Ecto neural progenitor cell (in vitro differentiated cells): ENCODE measurements at regions not wholly inside any gene's neighbourhood (a gene's known extent, or its start where the extent isn't known, plus 50 kb on each side); places are given as distances from the start of the nearest gene placed in this dataset.

Source experiments
- DNase-seq: peaks from one replicate; pipeline ENCODE4 v3.0.0-alpha.2; 2018; ENCODE audit warnings: low spot score

DNA sequence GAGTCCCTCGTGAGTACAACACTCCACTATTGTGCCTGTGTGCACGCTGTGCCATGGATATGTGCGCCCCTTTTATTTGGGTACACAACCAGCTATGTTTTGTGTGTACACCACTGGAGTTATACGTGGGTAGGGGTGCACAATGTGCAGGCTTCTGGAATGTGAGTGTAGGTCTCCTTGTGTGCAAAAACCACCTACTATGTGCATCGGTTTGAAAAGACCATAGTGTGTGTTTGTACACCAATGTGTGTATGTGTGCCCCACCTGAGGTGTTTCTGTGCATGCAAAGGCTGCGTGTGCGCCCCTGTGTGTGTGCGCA lies 86.4 kb upstream of the ALDH1L1 start:
- DNase-seq = no peak

DNA sequence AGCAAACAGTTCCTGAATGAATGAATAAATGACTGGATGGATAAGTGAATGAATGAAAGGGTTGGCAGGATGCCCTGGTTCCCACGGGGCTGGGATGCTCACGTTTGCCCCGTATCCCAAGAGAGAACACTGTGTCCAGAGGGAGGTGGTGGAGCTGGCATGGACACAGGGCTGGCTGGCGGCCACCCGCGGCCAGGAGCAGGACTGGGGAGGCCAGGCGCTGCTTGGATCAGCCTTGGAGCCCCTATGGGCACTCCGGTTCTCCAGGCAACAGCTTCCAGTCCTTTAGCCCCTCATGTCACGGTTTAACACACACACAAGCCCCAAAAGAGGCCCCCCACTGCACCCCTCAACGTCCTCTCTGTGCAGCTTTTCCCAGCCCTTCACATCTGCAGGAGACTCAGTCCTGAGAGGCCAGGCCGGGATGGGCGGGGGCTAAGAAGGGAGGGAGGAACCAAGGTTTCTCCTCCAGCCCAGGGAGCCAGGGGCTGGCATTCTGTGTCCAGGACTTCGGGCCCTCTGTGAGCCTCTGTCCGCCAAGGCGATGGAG lies 86.0 kb upstream of the ALDH1L1 start:
- DNase-seq = peak; percentile 64

DNA sequence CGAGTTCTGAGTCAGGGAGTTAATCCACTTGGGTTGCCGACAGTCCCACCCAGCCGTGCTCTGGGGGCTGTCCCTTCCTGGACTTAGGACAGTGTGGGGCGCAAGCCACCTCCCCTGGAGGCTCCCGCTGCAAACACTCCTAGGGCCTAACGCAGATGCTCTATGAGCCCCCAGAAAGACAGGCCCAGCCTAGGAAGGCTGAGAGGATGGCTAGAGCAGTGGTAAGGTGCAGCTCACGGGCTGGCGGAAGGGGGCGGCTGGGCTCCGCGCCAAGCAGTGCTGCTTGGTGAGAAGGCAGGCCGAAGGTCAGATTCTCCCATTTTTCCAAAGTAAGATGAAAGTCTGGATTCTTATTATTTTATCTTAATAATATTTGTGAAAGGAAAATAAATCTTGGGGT lies 84.6 kb upstream of the ALDH1L1 start:
- peak; percentile 48 for DNase-seq

DNA sequence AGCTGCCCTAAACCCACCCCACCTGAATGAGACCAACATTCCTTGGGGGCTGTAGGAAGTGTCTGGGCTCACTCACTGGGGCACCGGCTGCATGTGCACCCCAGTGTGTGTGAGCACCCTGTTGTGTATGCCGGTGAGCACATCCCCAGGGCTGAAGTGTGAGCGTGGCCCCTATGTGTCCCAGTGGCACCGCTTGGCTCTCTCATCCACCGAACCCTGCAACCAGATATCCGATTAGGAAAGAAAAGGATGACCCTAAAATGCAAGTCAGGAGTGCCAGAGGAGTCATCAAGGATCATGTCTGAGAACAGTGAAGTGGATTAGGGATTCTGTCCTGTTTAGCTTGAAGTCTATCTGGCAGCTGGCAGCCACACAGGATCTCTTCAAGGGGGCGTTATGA lies 84.0 kb upstream of the ALDH1L1 start:
- DNase-seq = no peak

DNA sequence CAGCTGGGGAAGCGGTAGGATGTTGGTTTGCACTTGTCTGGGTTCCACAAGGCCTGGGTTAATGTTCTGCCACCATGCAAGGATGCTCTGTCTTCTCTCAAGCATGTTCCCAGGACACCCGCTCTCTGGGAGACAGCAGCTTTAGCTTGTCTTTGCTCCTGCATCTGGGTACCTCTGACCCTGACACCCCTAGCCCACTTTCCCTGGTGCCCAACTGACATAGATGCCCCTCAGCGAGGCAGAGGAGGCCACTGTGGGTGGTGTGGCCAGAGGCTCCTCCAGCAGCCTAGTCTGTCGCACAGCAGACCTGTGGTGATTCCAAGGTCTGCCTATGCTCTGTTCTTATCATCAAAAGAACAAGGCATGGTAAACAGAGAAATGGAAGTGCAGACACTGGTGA lies 83.6 kb upstream of the ALDH1L1 start:
- DNase-seq = no peak

DNA sequence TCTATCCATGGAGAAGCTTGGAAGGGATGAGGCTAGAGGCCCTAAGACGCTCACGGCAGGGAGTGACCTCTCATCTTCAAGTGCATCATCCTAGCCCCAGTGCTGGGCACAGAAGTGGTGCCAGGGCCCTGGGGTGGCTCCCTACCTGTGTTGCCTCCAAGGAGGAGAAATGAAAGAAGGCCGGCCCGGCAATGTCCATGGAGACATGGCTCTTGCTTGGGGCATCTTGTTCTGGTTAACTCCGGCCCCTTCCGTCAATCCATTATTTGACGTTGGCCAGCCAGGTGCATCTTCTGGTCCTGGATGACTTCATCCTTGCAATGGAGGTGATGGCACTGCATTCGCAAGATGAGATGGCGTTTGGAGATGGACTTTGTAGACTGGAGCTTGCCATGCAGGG lies 83.2 kb upstream of the ALDH1L1 start:
- no peak for DNase-seq

DNA sequence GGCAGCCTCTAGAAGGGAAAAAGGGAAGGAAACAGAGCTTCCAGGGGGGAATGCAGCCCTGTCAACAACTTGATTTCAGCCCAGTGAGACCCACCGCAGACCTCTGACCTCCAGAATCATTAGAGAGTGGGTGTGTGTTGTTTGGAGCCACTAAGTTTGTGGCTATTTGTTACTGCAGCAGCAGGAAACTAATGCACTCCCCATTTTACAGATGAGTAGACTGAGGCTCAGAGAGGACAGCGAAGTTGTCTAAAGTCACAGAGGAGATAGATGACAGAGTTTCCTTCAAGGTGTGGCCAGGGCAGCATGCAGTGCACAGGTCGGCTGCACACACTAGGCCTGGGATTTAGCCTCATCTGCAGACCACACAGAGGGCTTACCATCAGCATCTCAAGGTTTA lies 81.8 kb upstream of the ALDH1L1 start:
- no peak for DNase-seq

DNA sequence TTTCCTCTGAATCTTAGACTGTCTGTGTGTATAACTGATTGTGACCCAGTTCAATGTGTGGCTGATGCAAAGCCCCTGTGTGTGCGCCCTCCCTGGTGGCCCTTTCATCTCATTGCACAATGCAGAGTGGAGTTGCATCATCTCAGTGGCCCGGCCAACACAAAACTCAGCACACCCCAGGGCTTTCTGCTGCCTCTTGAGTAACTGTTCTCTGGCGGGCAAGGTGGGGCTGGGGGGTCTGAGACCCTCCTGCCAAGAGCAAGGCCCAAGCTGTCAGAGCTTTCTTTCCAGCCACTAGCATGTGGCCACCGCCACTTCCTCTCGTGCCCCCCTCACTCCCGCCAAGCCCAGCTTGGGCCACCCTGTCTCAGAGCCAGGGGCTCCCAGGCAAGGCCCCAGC lies 80.7 kb upstream of the ALDH1L1 start:
- DNase-seq = peak; percentile 62

DNA sequence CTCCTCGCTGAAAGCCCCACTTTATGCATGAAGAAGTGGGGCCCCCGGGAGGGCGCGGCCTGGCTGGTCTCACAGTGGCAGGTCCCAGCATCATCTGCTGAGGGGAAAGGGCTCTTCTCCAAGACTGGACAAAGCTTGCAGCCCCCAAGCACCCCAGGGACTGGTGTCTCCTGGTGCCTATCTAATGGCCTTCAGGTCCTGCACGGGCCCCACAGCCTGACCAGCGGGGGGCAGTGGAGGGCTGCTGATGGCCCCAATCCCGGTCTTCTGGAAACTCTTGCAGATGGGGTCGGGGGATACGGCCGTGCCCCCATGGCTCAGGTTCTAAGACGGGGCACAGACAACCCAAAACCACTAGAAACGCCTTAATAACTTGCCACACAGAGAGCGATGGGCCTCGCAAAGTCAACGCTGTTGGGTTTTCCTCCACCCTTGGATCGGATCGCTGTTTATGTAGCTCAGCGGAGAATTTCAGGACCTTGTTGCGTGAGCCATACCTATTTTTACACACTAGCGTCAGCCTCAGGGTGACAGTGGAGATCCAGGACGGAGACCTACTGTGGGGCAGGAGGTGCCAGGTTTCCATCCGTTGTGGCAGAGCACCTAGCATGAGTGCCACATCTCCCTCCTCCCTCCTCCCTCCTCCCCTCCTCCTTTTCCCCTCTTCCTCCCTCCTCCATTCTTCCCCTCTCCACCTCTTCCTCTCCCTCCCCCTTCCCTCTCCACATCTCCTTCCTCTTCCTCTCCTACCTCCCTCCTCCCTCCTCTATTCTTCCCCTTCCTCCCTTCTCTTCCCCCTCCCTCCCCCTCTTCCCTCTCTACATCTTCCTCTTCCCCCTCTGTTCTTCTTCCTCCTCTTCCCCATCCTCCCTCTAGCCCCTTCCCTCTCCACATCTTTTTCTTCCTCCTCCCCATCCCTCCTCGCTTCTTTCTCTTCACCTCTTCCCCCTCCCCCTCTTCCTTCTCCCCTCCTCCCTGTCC lies 79.3 kb upstream of the ALDH1L1 start:
- DNase-seq = peak; percentile 72

DNA sequence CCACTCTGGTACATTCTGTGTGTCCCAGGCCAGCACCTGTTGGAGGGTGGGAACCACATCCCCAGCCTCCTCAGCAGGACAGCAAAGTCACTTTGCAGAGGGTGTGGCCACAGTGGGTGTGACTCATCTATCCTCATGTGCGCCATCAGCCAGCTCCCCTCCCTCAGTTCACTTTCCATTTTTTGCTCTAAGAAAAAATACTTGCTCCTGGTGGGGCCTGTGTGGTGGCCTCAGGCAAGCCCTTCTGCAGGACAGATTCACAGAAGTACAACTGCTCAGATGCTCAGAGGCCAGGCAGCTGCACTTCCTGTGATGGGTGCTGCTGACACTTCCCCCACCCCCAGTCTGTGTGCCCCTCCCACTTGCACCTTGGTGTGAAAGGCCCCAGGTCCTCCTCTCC lies 78.3 kb upstream of the ALDH1L1 start:
- DNase-seq = no peak

DNA sequence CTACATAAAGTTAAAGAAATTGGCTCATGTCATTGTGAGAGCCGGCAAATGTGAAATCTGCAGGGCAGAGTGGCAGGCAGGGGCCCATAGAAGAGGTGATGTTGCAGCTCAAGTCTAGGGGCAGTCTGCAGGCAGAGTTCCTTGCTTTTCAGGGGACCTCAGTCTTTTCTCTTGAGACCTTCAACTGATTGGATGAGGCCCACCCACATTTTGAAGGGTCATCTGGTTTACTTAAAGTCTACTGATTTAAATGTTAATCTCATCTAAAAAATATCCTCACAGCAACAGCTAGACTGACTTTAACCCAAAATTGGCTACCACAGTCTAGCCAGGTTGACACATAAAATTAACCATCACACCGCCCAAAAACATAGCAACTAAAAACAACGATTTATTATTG lies 77.6 kb upstream of the ALDH1L1 start:
- no peak for DNase-seq

DNA sequence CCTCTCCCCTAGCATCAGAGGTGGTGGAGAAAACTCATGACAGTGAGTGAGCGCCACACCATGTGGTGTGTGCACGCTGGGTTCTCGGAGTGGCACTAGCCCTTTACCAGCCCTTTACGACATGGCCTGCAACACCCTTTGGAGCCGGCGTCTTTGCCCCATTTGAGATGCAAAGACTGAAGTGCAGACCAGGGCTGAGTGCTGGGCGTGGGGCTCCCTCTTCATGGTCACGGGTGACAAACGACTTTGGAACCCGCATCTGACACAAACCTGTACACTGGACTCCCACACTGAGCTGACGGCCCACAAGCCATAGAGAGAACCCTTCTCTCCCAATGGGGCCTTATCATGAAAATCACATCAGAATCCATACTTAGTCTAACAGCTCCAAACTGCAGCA lies 76.8 kb upstream of the ALDH1L1 start:
- DNase-seq = no peak

DNA sequence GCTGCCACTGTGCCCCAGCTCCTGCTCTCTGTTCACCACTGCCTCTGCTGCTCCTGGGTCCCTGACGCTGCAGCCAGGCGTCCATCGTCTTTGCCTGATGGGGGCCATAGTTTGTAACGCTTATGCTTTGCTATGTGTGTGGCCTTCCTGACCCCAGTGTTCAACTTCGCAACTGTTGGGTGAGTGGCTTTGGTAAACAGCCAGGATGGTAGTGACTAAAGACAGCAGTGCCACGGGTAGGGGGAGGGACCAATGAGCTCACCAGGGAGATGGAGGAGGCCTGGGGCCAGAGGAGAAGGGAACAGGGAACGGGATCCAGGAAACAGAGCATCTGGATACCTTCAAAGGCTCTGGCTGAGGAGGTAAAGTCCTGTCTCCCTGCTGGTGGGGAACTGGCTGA lies 75.9 kb upstream of the ALDH1L1 start:
- no peak for DNase-seq

DNA sequence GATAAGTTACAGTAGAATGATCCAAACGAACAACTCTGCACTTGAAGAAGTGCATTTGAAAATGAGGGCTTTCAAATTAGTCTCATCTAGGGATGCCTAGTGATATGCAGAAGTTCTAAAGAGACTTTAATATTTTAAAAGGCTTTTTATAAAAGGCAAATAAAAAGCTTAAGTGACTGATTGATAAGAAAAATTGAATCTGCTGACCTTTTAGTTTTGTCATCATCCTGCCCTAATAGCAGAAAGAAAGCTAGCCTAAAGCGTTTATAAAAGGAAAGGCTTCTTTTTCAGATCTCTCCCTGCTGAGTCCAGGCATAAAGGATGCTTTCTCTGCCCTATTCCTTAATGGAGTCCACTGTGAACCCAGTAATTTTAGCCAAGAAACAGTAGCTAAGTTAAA lies 72.7 kb upstream of the ALDH1L1 start:
- DNase-seq = no peak

DNA sequence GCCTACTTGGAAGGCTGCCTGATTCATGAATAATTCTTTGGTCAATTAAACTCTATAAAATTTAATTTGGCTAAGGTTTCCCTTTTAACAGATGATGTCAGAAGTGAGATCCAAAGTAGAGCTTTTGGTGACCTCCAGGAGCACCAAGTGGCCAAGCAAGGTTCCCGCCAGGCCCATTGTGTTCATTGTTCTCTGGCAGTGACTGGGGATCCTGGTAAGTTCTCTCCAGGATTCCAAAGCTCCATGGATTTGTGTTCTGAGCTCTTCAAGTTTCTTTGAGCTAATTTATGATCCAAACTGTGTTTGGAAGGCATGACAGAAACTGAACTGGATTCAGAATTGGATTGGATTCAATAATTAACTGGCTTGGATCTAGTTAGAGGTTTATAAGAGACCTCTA lies 72.0 kb upstream of the ALDH1L1 start:
- no peak for DNase-seq

DNA sequence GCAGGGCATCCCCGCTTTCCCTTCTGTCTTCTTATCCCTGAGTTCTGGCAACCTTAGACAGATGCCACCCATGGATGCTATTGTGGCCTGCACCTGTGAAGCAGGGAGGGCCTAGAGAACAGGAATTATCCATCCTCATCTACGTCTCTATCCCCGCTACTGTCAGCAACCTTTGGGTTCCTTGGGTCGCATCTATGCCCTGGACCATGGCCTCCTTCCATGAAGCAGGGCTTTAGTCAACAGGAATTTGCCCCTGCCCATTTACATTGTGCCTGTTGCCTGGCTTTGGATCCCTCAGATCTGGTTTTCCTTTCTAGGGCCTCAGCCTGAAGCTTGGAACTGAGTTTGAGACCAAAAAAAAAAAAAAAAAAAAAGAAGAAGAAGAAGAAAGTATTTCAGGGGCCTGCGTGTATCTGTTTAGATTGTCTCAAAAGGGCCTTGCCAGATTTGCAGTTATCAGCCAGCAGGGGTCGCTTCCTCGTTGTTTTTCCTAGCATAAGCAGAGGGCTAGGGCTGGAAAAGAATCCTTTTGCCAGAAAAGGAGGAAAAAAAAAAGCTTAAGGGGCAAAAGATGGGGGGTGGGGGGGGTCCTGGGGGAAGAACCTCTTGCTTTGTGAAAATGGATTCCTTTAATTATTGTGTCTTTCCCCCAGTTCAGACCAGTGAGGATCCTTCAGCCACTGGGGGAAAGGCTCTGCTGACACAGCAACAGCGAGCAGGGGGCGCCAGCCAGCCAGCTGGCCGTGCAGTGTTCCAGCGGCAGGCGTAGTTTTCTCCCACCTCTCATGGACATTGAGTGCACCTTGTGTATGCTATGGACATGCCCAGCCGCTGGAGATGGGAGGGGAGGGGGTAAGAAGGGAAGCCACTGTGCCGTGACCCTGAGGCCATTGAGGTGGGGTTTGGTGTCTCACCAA lies 65.7 kb upstream of the ALDH1L1 start:
- peak; percentile 60 for DNase-seq
